Mesenchymal stem cell (in vitro differentiated cells and primary cell): ENCODE measurements at regions not wholly inside any gene's neighbourhood (a gene's known extent, or its start where the extent isn't known, plus 50 kb on each side); places are given as distances from the start of the nearest gene placed in this dataset.
"Not testable (repeated sequence)": the region's sequence is repeated elsewhere in the genome, so short reads cannot be mapped to it uniquely, and the experiment has no call there.

Experiments
- DNase-seq: peaks from one replicate; pipeline ENCODE4 v3.0.0-alpha.2; 2013
- H2AFZ ChIP-seq: one replicate; pipeline ENCODE4 v1.6.1; 2013; ENCODE audit warnings: low read depth, mild to moderate bottlenecking, control low read depth, inconsistent platforms, low read length, moderate library complexity
- H2AK5ac ChIP-seq: 2 replicates; pipeline ENCODE4 v1.6.1; 2013; ENCODE audit warnings: low read length, moderate library complexity, mild to moderate bottlenecking, inconsistent platforms; ENCODE audit not compliant: severe bottlenecking
- H2BK120ac ChIP-seq: one replicate; pipeline ENCODE4 v1.6.1; 2013; ENCODE audit warnings: low read depth, mild to moderate bottlenecking, inconsistent platforms, low read length, moderate library complexity
- H2BK12ac ChIP-seq, 2 experiments: one replicate each; pipeline ENCODE4 v1.6.1; 2013; ENCODE audit warnings: inconsistent platforms in 2 of 2, low read length in 2 of 2, mild to moderate bottlenecking in 2 of 2, moderate library complexity in 2 of 2, control low read depth in 1 of 2
- H2BK15ac ChIP-seq: one replicate; pipeline ENCODE4 v1.6.1; 2013; ENCODE audit warnings: mild to moderate bottlenecking, low read depth, inconsistent platforms; ENCODE audit not compliant: poor library complexity, severe bottlenecking
- H2BK5ac ChIP-seq: 2 replicates; pipeline ENCODE4 v1.6.1; 2013; ENCODE audit warnings: low read depth, mild to moderate bottlenecking, low read length, control low read depth, inconsistent platforms; ENCODE audit not compliant: poor library complexity, severe bottlenecking
- H3K14ac ChIP-seq, 2 experiments: one replicate each; pipeline ENCODE4 v1.6.1; 2013; ENCODE audit warnings: inconsistent platforms in 2 of 2, low read length in 2 of 2, control low read depth in 1 of 2, mild to moderate bottlenecking in 1 of 2, moderate library complexity in 1 of 2
- H3K18ac ChIP-seq, 2 experiments: one replicate each; pipeline ENCODE4 v1.6.1; 2013; ENCODE audit warnings: inconsistent platforms in 2 of 2, low read length in 2 of 2, control low read depth in 1 of 2, low read depth in 1 of 2, mild to moderate bottlenecking in 1 of 2
- H3K23ac ChIP-seq, 2 experiments: one replicate each; pipeline ENCODE4 v1.6.1; 2013; ENCODE audit warnings: inconsistent platforms in 2 of 2, low read length in 2 of 2, mild to moderate bottlenecking in 2 of 2, moderate library complexity in 2 of 2, control low read depth in 1 of 2
- H3K27ac ChIP-seq: 2 replicates; pipeline ENCODE4 v1.5.1; 2013; ENCODE audit warnings: mild to moderate bottlenecking, moderate library complexity, low read length, control low read depth, inconsistent platforms; ENCODE audit not compliant: poor library complexity, severe bottlenecking
- H3K27me3 ChIP-seq, 2 experiments: 2 replicates each; pipeline versions ENCODE4 v1.6.1 to v1.7.0; 2013; ENCODE audit warnings: low read length in 2 of 2, mild to moderate bottlenecking in 2 of 2, moderate library complexity in 2 of 2, control low read depth in 1 of 2, inconsistent platforms in 1 of 2; ENCODE audit not compliant: control insufficient read depth in 1 of 2, insufficient read depth in 1 of 2
- H3K36me3 ChIP-seq, 2 experiments: 2 replicates each; pipeline versions ENCODE4 v1.6.1 to v1.7.0; 2013; ENCODE audit warnings: low read length in 2 of 2, control low read depth in 1 of 2, inconsistent platforms in 1 of 2, low read depth in 1 of 2, mild to moderate bottlenecking in 1 of 2; ENCODE audit not compliant: insufficient read depth in 2 of 2, control insufficient read depth in 1 of 2
- H3K4ac ChIP-seq, 2 experiments: one replicate each; pipeline ENCODE4 v1.6.1; 2013; ENCODE audit warnings: inconsistent platforms in 2 of 2, low read length in 2 of 2, mild to moderate bottlenecking in 2 of 2, moderate library complexity in 2 of 2, control low read depth in 1 of 2, low read depth in 1 of 2
- H3K4me1 ChIP-seq: 2 replicates; pipeline ENCODE4 v1.6.1; 2013; ENCODE audit warnings: low read depth, low read length, control low read depth; ENCODE audit not compliant: control insufficient read depth, insufficient read depth
- H3K4me2 ChIP-seq: 2 replicates; pipeline ENCODE4 v1.6.1; 2013; ENCODE audit warnings: low read length, mild to moderate bottlenecking, inconsistent platforms; ENCODE audit not compliant: poor library complexity, severe bottlenecking
- H3K4me3 ChIP-seq, 2 experiments: 2 replicates each; pipeline versions ENCODE4 v1.5.1 to v1.7.0; 2013; ENCODE audit warnings: low read length in 2 of 2, mild to moderate bottlenecking in 2 of 2, control low read depth in 1 of 2, low read depth in 1 of 2; ENCODE audit not compliant: insufficient read depth in 1 of 2
- H3K79me1 ChIP-seq: replicated peaks from 2 replicates; pipeline ENCODE4 v1.6.1; 2013; ENCODE audit warnings: mild to moderate bottlenecking, control low read depth, low read length, inconsistent platforms; ENCODE audit not compliant: poor library complexity, severe bottlenecking
- H3K9ac ChIP-seq: 2 replicates; pipeline ENCODE4 v1.7.0; 2013; ENCODE audit warnings: mild to moderate bottlenecking, low read length, moderate library complexity
- H3K9me3 ChIP-seq: 2 replicates; pipeline ENCODE4 v1.7.0; 2013; ENCODE audit warnings: mild to moderate bottlenecking, low read length; ENCODE audit not compliant: control insufficient read depth
- H4K8ac ChIP-seq: one replicate; pipeline ENCODE4 v1.6.1; 2013; ENCODE audit warnings: inconsistent platforms, mild to moderate bottlenecking, low read length, moderate library complexity
- H4K91ac ChIP-seq: one replicate; pipeline ENCODE4 v1.6.1; 2013; ENCODE audit warnings: mild to moderate bottlenecking, low read length, inconsistent platforms
- WGBS: methylation state at CpG from one replicate; pipeline ENCODE4 v1.1.7; 2013; ENCODE audit warnings: mixed read lengths; 5-methylcytosine and 5-hydroxymethylcytosine counted together

- DNase-seq, H4K91ac ChIP-seq, H2BK15ac ChIP-seq, H3K4me3 ChIP-seq, H3K4me2 ChIP-seq, H3K36me3 ChIP-seq, H3K27ac ChIP-seq, H3K27me3 ChIP-seq, H3K14ac ChIP-seq, H3K79me1 ChIP-seq, H3K4me1 ChIP-seq, H4K8ac ChIP-seq, H3K18ac ChIP-seq, H2BK5ac ChIP-seq, H3K23ac ChIP-seq, H2BK12ac ChIP-seq, H2AFZ ChIP-seq, H2AK5ac ChIP-seq, H3K9ac ChIP-seq, H2BK120ac ChIP-seq, H3K4ac ChIP-seq, H3K9me3 ChIP-seq: not testable (repeated sequence)
- 100% methylated on average over 1 of the region's 1 CpG for WGBS
Measured at GRCh38 chr21:35157374-35157773, 108.3 kb upstream of the RUNX1 start.

- no peak overlapping the region for H2AFZ ChIP-seq
- no peak overlapping the region for H3K27ac ChIP-seq
- no peak overlapping the region for H2BK12ac ChIP-seq
- H3K27me3 ChIP-seq: no peaks in the 10 kb centered on the region
- H3K9me3 ChIP-seq: no peaks in the 10 kb centered on the region
- no peak overlapping the region for H2AK5ac ChIP-seq
- no peak overlapping the region for H2BK15ac ChIP-seq
- DNase-seq: no peak
- H3K18ac ChIP-seq: no peak overlapping the region
- H4K91ac ChIP-seq: no peak overlapping the region
- no peaks in the 10 kb centered on the region for H3K36me3 ChIP-seq
- H3K9ac ChIP-seq: no peak overlapping the region
- H2BK5ac ChIP-seq: no peak overlapping the region
- H3K79me1 ChIP-seq: no peaks in the 10 kb centered on the region
- no peak overlapping the region for H3K4me2 ChIP-seq
- H3K4me3 ChIP-seq: no peak overlapping the region
- no peak overlapping the region for H3K14ac ChIP-seq
- H2BK120ac ChIP-seq: no peak overlapping the region
- no peak overlapping the region for H3K4ac ChIP-seq
- H3K4me1 ChIP-seq: no peaks in the 10 kb centered on the region
- H3K23ac ChIP-seq: no peak overlapping the region
- H4K8ac ChIP-seq: no peak overlapping the region
- 97% methylated on average over 3 of the region's 4 CpGs for WGBS
Measured at GRCh38 chr21:35156293-35157278, 107.5 kb upstream of the RUNX1 start.

GRCh38 chr21:35154788-35155187, 105.7 kb upstream of the RUNX1 start:
- no peak overlapping the region for H2BK15ac ChIP-seq
- no peak overlapping the region for H3K4me2 ChIP-seq
- no peak overlapping the region for H2BK120ac ChIP-seq
- H3K4ac ChIP-seq: no peak overlapping the region
- no peaks in the 10 kb centered on the region for H3K79me1 ChIP-seq
- peaks cover 2% of the 10 kb centered on the region for H3K4me1 ChIP-seq
- no peak for DNase-seq
- H3K18ac ChIP-seq: no peak overlapping the region
- no peak overlapping the region for H2AFZ ChIP-seq
- H2BK5ac ChIP-seq: no peak overlapping the region
- WGBS: 80% methylated on average over 4 of the region's 6 CpGs
- no peaks in the 10 kb centered on the region for H3K9me3 ChIP-seq
- H3K9ac ChIP-seq: no peak overlapping the region
- no peaks in the 10 kb centered on the region for H3K36me3 ChIP-seq
- no peak overlapping the region for H4K8ac ChIP-seq
- H3K27ac ChIP-seq: no peak overlapping the region
- no peak overlapping the region for H3K23ac ChIP-seq
- no peak overlapping the region for H2BK12ac ChIP-seq
- H3K4me3 ChIP-seq: no peak overlapping the region
- no peaks in the 10 kb centered on the region for H3K27me3 ChIP-seq
- no peak overlapping the region for H3K14ac ChIP-seq
- no peak overlapping the region for H4K91ac ChIP-seq
- no peak overlapping the region for H2AK5ac ChIP-seq

- WGBS: 97% methylated on average over 5 of the region's 5 CpGs
- H3K79me1 ChIP-seq: no peaks in the 10 kb centered on the region
- no peak overlapping the region for H3K4me2 ChIP-seq
- no peak overlapping the region for H2BK12ac ChIP-seq
- no peak overlapping the region for H3K18ac ChIP-seq
- no peak overlapping the region for H2BK15ac ChIP-seq
- H2BK5ac ChIP-seq: no peak overlapping the region
- H4K8ac ChIP-seq: no peak overlapping the region
- no peak overlapping the region for H3K27ac ChIP-seq
- no peak overlapping the region for H3K4me3 ChIP-seq
- no peak for DNase-seq
- no peak overlapping the region for H2AK5ac ChIP-seq
- H3K27me3 ChIP-seq: no peaks in the 10 kb centered on the region
- H3K4ac ChIP-seq: no peak overlapping the region
- no peak overlapping the region for H3K14ac ChIP-seq
- H3K23ac ChIP-seq: no peak overlapping the region
- no peaks in the 10 kb centered on the region for H3K36me3 ChIP-seq
- no peak overlapping the region for H4K91ac ChIP-seq
- no peaks in the 10 kb centered on the region for H3K9me3 ChIP-seq
- H2BK120ac ChIP-seq: no peak overlapping the region
- peaks cover 2% of the 10 kb centered on the region for H3K4me1 ChIP-seq
- no peak overlapping the region for H3K9ac ChIP-seq
- H2AFZ ChIP-seq: no peak overlapping the region
Measured at GRCh38 chr21:35153671-35154070, 104.6 kb upstream of the RUNX1 start.
